Ishikawa (cell line): ENCODE measurements at regions not wholly inside any gene's neighbourhood (a gene's known extent, or its start where the extent isn't known, plus 50 kb on each side); places are given as distances from the start of the nearest gene placed in this dataset.

Experiments
- CEBPB ChIP-seq: IDR thresholded peaks from 2 replicates; pipeline ENCODE4 v1.6.1; 2012
- CREB1 ChIP-seq: IDR thresholded peaks from 2 replicates; pipeline ENCODE4 v1.6.1; 2012; ENCODE audit warnings: low read depth
- EP300 ChIP-seq: IDR thresholded peaks from 2 replicates; pipeline ENCODE4 v1.6.1; 2012; ENCODE audit warnings: borderline replicate concordance
- RAD21 ChIP-seq: IDR thresholded peaks from 2 replicates; pipeline ENCODE4 v1.6.1; 2012; ENCODE audit warnings: low read depth
- TAF1 ChIP-seq: IDR thresholded peaks from 2 replicates; pipeline ENCODE4 v1.6.1; 2012; ENCODE audit warnings: low read depth, mild to moderate bottlenecking
- TCF12 ChIP-seq: IDR thresholded peaks from 2 replicates; pipeline ENCODE4 v1.6.1; 2012; ENCODE audit warnings: low read depth
- TF ChIP-seq, protein P1 (sequence below): IDR thresholded peaks from 2 replicates; pipeline ENCODE4 v1.6.1; 2012; ENCODE audit warnings: low read depth, mild to moderate bottlenecking

DNA sequence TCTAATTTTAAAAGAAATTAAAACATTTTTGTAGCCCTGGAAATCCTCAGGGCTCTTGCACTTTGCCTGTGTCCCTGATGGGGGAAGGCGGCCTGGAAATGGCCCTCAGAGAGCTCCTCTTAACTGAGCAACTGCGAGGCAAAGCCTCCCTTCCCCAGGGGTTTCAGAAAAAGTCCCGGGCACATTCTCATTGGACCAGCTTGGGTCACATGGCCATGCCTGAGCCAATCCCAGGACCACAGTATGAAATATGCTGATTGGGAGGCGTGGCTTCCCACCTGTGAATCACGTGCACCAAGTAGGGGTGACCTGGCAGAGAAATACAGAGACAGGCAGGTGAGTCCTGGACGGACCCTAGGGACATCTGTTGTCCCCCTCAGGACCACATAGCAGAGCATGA, 90.4 kb upstream of the SFSWAP start:
- no peak for TF ChIP-seq RAD21
- TF ChIP-seq TCF12 = no peak
- no peak for TF ChIP-seq CEBPB
- no peak for TF ChIP-seq CREB1
- no peak for TF ChIP-seq TAF1
- TF ChIP-seq, protein P1, sequence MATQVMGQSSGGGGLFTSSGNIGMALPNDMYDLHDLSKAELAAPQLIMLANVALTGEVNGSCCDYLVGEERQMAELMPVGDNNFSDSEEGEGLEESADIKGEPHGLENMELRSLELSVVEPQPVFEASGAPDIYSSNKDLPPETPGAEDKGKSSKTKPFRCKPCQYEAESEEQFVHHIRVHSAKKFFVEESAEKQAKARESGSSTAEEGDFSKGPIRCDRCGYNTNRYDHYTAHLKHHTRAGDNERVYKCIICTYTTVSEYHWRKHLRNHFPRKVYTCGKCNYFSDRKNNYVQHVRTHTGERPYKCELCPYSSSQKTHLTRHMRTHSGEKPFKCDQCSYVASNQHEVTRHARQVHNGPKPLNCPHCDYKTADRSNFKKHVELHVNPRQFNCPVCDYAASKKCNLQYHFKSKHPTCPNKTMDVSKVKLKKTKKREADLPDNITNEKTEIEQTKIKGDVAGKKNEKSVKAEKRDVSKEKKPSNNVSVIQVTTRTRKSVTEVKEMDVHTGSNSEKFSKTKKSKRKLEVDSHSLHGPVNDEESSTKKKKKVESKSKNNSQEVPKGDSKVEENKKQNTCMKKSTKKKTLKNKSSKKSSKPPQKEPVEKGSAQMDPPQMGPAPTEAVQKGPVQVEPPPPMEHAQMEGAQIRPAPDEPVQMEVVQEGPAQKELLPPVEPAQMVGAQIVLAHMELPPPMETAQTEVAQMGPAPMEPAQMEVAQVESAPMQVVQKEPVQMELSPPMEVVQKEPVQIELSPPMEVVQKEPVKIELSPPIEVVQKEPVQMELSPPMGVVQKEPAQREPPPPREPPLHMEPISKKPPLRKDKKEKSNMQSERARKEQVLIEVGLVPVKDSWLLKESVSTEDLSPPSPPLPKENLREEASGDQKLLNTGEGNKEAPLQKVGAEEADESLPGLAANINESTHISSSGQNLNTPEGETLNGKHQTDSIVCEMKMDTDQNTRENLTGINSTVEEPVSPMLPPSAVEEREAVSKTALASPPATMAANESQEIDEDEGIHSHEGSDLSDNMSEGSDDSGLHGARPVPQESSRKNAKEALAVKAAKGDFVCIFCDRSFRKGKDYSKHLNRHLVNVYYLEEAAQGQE = no peak
- TF ChIP-seq EP300 = no peak
